Thoracic aorta (tissue), 2 donors: ENCODE measurements at regions not wholly inside any gene's neighbourhood (a gene's known extent, or its start where the extent isn't known, plus 50 kb on each side); places are given as distances from the start of the nearest gene placed in this dataset.

Experiments
- ATAC-seq: fragments of 150-250 bp; one replicate; pipeline ENCODE4 v1.8.0; 2017; ENCODE audit warnings: low read depth; ENCODE audit not compliant: insufficient number of reproducible peaks, low FRiP score
- DNase-seq: peaks from one replicate; pipeline ENCODE4 v3.0.0-alpha.2; 2020; ENCODE audit warnings: low spot score
- H3K27ac ChIP-seq, 2 donors: fragments of 200-600 bp; sonication (generic); 1 replicate in 1 of 2; 2 replicates in 1 of 2; pipeline ENCODE4 v1.5.1; 2016; ENCODE audit warnings: mild to moderate bottlenecking in 2 of 2, moderate library complexity in 2 of 2
- H3K27me3 ChIP-seq: fragments of 200-600 bp; sonication (generic); replicated peaks from 2 replicates; pipeline ENCODE4 v1.6.0; 2016; ENCODE audit warnings: mild to moderate bottlenecking; ENCODE audit not compliant: insufficient read depth
- H3K36me3 ChIP-seq: fragments of 200-600 bp; sonication (generic); one replicate; pipeline ENCODE4 v1.5.1; 2016
- H3K4me1 ChIP-seq, 2 donors: fragments of 200-600 bp; sonication (generic); 1 replicate in 1 of 2; 2 replicates in 1 of 2; pipeline versions ENCODE4 v1.5.1 to v1.6.0; 2016; ENCODE audit warnings: low read depth in 2 of 2, mild to moderate bottlenecking in 1 of 2; ENCODE audit not compliant: control insufficient read depth in 1 of 2
- H3K4me3 ChIP-seq: fragments of 200-600 bp; sonication (generic); 2 replicates; pipeline ENCODE4 v1.5.1; 2016; ENCODE audit warnings: mild to moderate bottlenecking
- H3K9me3 ChIP-seq: fragments of 200-600 bp; sonication (generic); 2 replicates; pipeline ENCODE4 v1.5.1; 2016
- TF ChIP-seq, protein P1 (sequence below): fragments of 200-600 bp; sonication (generic); IDR thresholded peaks from one replicate; pipeline ENCODE4 v1.5.1; 2019; ENCODE audit warnings: antibody characterized with exemption

DNA sequence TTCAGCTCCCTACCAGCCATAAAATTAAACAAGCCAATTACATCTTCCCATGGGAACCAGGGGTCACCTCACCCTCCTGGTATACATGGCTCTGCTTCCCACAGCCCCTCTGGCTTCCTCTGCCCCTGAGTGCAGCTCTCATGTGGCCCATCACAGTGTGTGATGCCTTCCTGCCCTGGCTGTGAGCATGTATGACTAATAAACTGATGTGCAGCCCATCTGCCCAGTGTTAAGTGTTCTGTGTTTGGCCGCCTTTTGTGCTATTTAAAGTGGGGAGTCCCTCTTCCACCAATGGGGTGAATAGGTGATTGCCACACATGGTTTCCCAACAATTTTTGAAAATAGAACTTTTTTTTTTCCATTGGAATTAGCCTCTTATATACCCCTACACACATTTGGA lies 87.7 kb upstream of the PIEZO2 start:
- ATAC-seq = no peak
- Histone ChIP-seq H3K9me3 (peaks cover 3% of the 10 kb centered on the region), H3K36me3 (no peaks in the 10 kb centered on the region), H3K4me1 (no peaks in the 10 kb centered on the region), H3K4me3 (no peak overlapping the region), H3K27ac (no peak overlapping the region), H3K27me3 (no peaks in the 10 kb centered on the region)
- TF ChIP-seq, protein P1, sequence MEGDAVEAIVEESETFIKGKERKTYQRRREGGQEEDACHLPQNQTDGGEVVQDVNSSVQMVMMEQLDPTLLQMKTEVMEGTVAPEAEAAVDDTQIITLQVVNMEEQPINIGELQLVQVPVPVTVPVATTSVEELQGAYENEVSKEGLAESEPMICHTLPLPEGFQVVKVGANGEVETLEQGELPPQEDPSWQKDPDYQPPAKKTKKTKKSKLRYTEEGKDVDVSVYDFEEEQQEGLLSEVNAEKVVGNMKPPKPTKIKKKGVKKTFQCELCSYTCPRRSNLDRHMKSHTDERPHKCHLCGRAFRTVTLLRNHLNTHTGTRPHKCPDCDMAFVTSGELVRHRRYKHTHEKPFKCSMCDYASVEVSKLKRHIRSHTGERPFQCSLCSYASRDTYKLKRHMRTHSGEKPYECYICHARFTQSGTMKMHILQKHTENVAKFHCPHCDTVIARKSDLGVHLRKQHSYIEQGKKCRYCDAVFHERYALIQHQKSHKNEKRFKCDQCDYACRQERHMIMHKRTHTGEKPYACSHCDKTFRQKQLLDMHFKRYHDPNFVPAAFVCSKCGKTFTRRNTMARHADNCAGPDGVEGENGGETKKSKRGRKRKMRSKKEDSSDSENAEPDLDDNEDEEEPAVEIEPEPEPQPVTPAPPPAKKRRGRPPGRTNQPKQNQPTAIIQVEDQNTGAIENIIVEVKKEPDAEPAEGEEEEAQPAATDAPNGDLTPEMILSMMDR = no peak
- DNase-seq = no peak

- TF ChIP-seq, protein P1 = no peak
- Histone ChIP-seq H3K4me1 (no peaks in the 10 kb centered on the region), H3K4me3 (no peak overlapping the region), H3K9me3 (no peaks in the 10 kb centered on the region), H3K27ac (no peak overlapping the region), H3K27me3 (no peaks in the 10 kb centered on the region), H3K36me3 (no peaks in the 10 kb centered on the region)
- DNase-seq = no peak
- no peak for ATAC-seq
Observed at GRCh38 chr18:11224153-11224552, 74.8 kb upstream of the PIEZO2 start.

DNA sequence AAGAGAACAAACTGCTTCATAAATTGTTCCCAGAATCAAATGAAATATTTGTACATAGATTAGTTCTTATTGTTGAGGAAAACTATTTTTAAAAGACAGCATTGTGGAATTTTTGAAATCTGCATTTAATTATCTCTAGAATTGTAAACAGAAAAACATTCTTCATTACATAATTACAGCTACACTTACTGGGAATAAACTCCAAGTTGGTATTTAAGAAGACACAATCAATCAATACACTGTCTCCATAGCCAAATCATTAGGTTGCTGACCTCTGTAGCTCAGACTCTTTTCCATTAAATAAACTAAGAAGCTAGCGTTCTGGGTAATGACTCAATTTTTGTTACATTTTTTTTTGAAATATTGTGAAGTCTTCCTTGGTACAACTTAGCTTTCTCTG lies 70.2 kb upstream of the PIEZO2 start:
- H3K27ac ChIP-seq = no peak overlapping the region
- no peak overlapping the region for H3K4me3 ChIP-seq
- no peaks in the 10 kb centered on the region for H3K36me3 ChIP-seq
- H3K9me3 ChIP-seq = no peaks in the 10 kb centered on the region
- ATAC-seq (no peak), DNase-seq (no peak)
- H3K27me3 ChIP-seq = no peaks in the 10 kb centered on the region
- TF ChIP-seq, protein P1 = no peak
- H3K4me1 ChIP-seq = no peaks in the 10 kb centered on the region

DNA sequence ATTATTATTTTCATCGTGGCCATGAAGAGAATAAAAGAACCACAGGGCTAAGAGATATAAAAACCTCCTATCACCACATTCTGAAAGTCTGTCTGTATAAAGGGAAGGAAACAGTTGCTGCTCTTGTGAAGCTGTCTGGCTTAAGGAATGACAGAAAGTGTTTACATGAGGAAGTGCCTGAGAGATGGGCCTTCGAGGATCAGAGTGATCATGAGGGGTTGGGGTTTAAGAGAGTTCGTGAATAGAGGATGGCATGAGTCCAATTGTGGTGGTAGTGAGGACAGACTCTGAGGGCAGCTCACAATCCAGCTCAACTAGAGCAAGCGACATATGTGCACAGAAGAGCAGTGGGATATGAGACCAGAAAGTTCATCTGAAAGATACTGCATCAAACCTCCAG lies 65.8 kb upstream of the PIEZO2 start:
- DNase-seq (no peak), ATAC-seq (no peak)
- Histone ChIP-seq H3K9me3 (no peaks in the 10 kb centered on the region), H3K36me3 (no peaks in the 10 kb centered on the region), H3K4me3 (no peak overlapping the region), H3K27me3 (no peaks in the 10 kb centered on the region), H3K27ac (no peak overlapping the region), H3K4me1 (no peaks in the 10 kb centered on the region)
- TF ChIP-seq, protein P1 = no peak

DNA sequence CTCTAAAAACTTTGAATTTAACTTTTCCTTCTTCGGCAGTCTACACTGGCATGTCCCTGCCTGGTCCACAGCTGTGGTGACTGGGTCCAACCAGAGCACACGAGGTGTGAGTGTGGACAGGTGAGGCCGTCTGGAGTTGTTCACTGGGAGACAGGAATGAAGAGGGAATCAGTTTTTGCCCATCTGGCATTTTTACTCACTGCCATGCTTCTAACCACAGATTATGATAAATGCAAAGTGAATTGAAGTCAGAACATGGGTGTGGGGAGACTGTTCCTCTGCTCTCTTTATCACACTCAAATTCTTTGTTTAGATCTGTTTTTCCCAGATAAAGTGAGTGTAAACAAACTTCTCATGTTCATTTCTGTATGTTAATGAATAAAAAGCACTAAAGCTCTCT lies 54.7 kb upstream of the PIEZO2 start:
- Histone ChIP-seq H3K27ac (no peak overlapping the region), H3K9me3 (no peaks in the 10 kb centered on the region), H3K27me3 (no peaks in the 10 kb centered on the region), H3K36me3 (no peaks in the 10 kb centered on the region), H3K4me3 (no peak overlapping the region), H3K4me1 (no peaks in the 10 kb centered on the region)
- ATAC-seq = no peak
- TF ChIP-seq, protein P1 = no peak
- no peak for DNase-seq
